ENCODE measurements at regions not wholly inside any gene's neighbourhood (a gene's known extent, or its start where the extent isn't known, plus 50 kb on each side); places are given as distances from the start of the nearest gene placed in this dataset.

GRCh38 chr2:220129391-220129790 is 502.0 kb downstream of the SLC4A3 start:
- 26% methylated on average over 7 of the region's 7 CpGs for WGBS (ENCODE audit: low lambda C conversion rate)

More at GRCh38 chr2:220129391-220129790, 502.0 kb downstream of the SLC4A3 start:
- Histone ChIP-seq H3K27me3 (ENCODE audit: control insufficient read depth in 1 of 2, insufficient read depth in 2 of 2, low read length in 2 of 2) (no peaks in the 10 kb centered on the region), H3K4me3 (replicated peaks in 1 of 3; ENCODE audit: insufficient read depth in 1 of 3, low read depth in 2 of 3, low read length in 3 of 3) (no peak overlapping the region), H3K9ac (ENCODE audit: insufficient read depth, low read depth, low read length) (no peak overlapping the region), H3K79me2 (ENCODE audit: insufficient read depth, low read length) (no peaks in the 10 kb centered on the region), H2AFZ (ENCODE audit: low read length) (no peak overlapping the region), H3K9me3 (ENCODE audit: low read length) (peaks cover 10% of the 10 kb centered on the region), H3K4me2 (ENCODE audit: low read depth, low read length) (no peak overlapping the region), H4K20me1 (ENCODE audit: insufficient read depth, low read length) (no peaks in the 10 kb centered on the region), H3K36me3 (replicated peaks in 1 of 2; ENCODE audit: control insufficient read depth in 1 of 2, insufficient read depth in 2 of 2, low read length in 2 of 2) (no peaks in the 10 kb centered on the region), H3K27ac (ENCODE audit: extremely low read length, insufficient read depth, low read length) (no peak overlapping the region), H3K4me1 (ENCODE audit: insufficient read depth, low read length) (no peaks in the 10 kb centered on the region)
- ATAC-seq (no peak), DNase-seq (ENCODE audit: low spot score) (no peak), FAIRE-seq (no peak)
- CTCF ChIA-PET (ENCODE audit: low intra/inter-chr PET ratio, low total read pairs): no interaction called here
- POLR2A ChIA-PET: no interaction called here
- no TSS peak for BruUV-seq (replicated peaks)
- TF ChIP-seq ZNF570 (CRISPR knock-in tag; IDR thresholded peaks at IDR 0.05; ENCODE audit: borderline replicate concordance): no peak
- TF ChIP-seq U2AF2 (IDR thresholded peaks at IDR 0.05; ENCODE audit: low read depth, low read length): no peak
- no peak for TF ChIP-seq ZNF672 (CRISPR knock-in tag; IDR thresholded peaks at IDR 0.05)
- TF ChIP-seq MIXL1 (CRISPR knock-in tag; IDR thresholded peaks at IDR 0.05): no peak
- TF ChIP-seq ZFP36 (IDR thresholded peaks at IDR 0.05; ENCODE audit: borderline replicate concordance, low read depth, low read length, partially characterized antibody): no peak
- no peak for TF ChIP-seq SCMH1 (CRISPR knock-in tag; IDR thresholded peaks at IDR 0.05; ENCODE audit: borderline replicate concordance)
- TF ChIP-seq ZSCAN30 (CRISPR knock-in tag; IDR thresholded peaks at IDR 0.05): no peak
- no peak for TF ChIP-seq ZBTB10 (CRISPR knock-in tag; IDR thresholded peaks at IDR 0.05; ENCODE audit: borderline replicate concordance)
- TF ChIP-seq HOXA3 (CRISPR knock-in tag; IDR thresholded peaks at IDR 0.05): no peak
- no peak for TF ChIP-seq ZNF446 (CRISPR knock-in tag; IDR thresholded peaks at IDR 0.05)
- no peak for TF ChIP-seq ZBTB39 (CRISPR knock-in tag; IDR thresholded peaks at IDR 0.05)
- no peak for TF ChIP-seq ARHGAP35 (CRISPR knock-in tag; IDR thresholded peaks at IDR 0.05; ENCODE audit: borderline replicate concordance)
- TF ChIP-seq, protein P1, sequence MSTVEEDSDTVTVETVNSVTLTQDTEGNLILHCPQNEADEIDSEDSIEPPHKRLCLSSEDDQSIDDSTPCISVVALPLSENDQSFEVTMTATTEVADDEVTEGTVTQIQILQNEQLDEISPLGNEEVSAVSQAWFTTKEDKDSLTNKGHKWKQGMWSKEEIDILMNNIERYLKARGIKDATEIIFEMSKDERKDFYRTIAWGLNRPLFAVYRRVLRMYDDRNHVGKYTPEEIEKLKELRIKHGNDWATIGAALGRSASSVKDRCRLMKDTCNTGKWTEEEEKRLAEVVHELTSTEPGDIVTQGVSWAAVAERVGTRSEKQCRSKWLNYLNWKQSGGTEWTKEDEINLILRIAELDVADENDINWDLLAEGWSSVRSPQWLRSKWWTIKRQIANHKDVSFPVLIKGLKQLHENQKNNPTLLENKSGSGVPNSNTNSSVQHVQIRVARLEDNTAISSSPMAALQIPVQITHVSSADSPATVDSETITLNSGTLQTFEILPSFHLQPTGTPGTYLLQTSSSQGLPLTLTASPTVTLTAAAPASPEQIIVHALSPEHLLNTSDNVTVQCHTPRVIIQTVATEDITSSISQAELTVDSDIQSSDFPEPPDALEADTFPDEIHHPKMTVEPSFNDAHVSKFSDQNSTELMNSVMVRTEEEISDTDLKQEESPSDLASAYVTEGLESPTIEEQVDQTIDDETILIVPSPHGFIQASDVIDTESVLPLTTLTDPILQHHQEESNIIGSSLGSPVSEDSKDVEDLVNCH (CRISPR knock-in tag; IDR thresholded peaks at IDR 0.05): no peak
- TF ChIP-seq NRL (CRISPR knock-in tag; IDR thresholded peaks at IDR 0.05; ENCODE audit: borderline replicate concordance): no peak
- TF ChIP-seq ATF3 (CRISPR knock-in tag; IDR thresholded peaks at IDR 0.05): no peak
- no peak for TF ChIP-seq SNAI1 (CRISPR knock-in tag; IDR thresholded peaks at IDR 0.05; ENCODE audit: borderline replicate concordance)
- TF ChIP-seq, protein P2, sequence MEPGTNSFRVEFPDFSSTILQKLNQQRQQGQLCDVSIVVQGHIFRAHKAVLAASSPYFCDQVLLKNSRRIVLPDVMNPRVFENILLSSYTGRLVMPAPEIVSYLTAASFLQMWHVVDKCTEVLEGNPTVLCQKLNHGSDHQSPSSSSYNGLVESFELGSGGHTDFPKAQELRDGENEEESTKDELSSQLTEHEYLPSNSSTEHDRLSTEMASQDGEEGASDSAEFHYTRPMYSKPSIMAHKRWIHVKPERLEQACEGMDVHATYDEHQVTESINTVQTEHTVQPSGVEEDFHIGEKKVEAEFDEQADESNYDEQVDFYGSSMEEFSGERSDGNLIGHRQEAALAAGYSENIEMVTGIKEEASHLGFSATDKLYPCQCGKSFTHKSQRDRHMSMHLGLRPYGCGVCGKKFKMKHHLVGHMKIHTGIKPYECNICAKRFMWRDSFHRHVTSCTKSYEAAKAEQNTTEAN (CRISPR knock-in tag; conservative IDR thresholded peaks at IDR 0.05): no peak
- intact Hi-C loops (cut with micrococcal nuclease; ENCODE audit: unreplicated experiment) (no loop called here), in situ Hi-C loops (cut with HindIII; ENCODE audit: extremely low pct_ligation_motif_present, low pct_unique_long_range_greater_than_20kb) (no loop called here)
